NCI-H1930 (cell line): ENCODE measurements at regions not wholly inside any gene's neighbourhood (a gene's known extent, or its start where the extent isn't known, plus 50 kb on each side); places are given as distances from the start of the nearest gene placed in this dataset.

Source experiments
- DNase-seq, 2 experiments: peaks; one replicate each; lab custom pipeline; 2025; lab: John Stamatoyannopoulos, UW

- DNase-seq, result no peak
Observed at GRCh38 chr20:21956591-21956990, 251.1 kb downstream of the PAX1 start.

- no peak for DNase-seq
Observed at GRCh38 chr20:21947406-21947805, 241.9 kb downstream of the PAX1 start.

GRCh38 chr20:21944227-21944626 lies 238.8 kb downstream of the PAX1 start:
- no peak for DNase-seq

- DNase-seq, result no peak
Observed at GRCh38 chr20:21941941-21942805, 236.7 kb downstream of the PAX1 start.

- no peak for DNase-seq
Observed at GRCh38 chr20:21936720-21937380, 231.4 kb downstream of the PAX1 start.

- DNase-seq, result no peak
Observed at GRCh38 chr20:21936261-21936660, 230.8 kb downstream of the PAX1 start.

GRCh38 chr20:21933526-21933925 lies 228.1 kb downstream of the PAX1 start:
- DNase-seq, result no peak

GRCh38 chr20:21921251-21921650 lies 215.8 kb downstream of the PAX1 start:
- no peak for DNase-seq

GRCh38 chr20:21920211-21920610 lies 214.7 kb downstream of the PAX1 start:
- DNase-seq, result no peak

- no peak for DNase-seq
Observed at GRCh38 chr20:21918398-21918797, 212.9 kb downstream of the PAX1 start.

GRCh38 chr20:21902391-21902790 lies 196.9 kb downstream of the PAX1 start:
- no peak for DNase-seq

- DNase-seq, result no peak
Observed at GRCh38 chr20:21901470-21902275, 196.2 kb downstream of the PAX1 start.

- DNase-seq, result no peak
Observed at GRCh38 chr20:21900431-21900830, 195.0 kb downstream of the PAX1 start.

GRCh38 chr20:21874921-21875320 lies 169.5 kb downstream of the PAX1 start:
- DNase-seq, result no peak

GRCh38 chr20:21874127-21874526 lies 168.7 kb downstream of the PAX1 start:
- no peak for DNase-seq

GRCh38 chr20:21873291-21873690 lies 167.8 kb downstream of the PAX1 start:
- no peak for DNase-seq

- DNase-seq, result no peak
Observed at GRCh38 chr20:21867811-21868210, 162.3 kb downstream of the PAX1 start.

GRCh38 chr20:21867353-21867752 lies 161.9 kb downstream of the PAX1 start:
- DNase-seq, result no peak

GRCh38 chr20:21862956-21863355 lies 157.5 kb downstream of the PAX1 start:
- no peak for DNase-seq

GRCh38 chr20:21862259-21862946 lies 156.9 kb downstream of the PAX1 start:
- no peak for DNase-seq

GRCh38 chr20:21840991-21841390 lies 135.5 kb downstream of the PAX1 start:
- no peak for DNase-seq

GRCh38 chr20:21839982-21840381 lies 134.5 kb downstream of the PAX1 start:
- DNase-seq, result no peak
